PC-3 (cell line): ENCODE measurements at regions not wholly inside any gene's neighbourhood (a gene's known extent, or its start where the extent isn't known, plus 50 kb on each side); places are given as distances from the start of the nearest gene placed in this dataset.

Experiments used
- ATAC-seq: fragments of 200-7000 bp; cut with Tn5 transposase; 2 replicates; pipeline ENCODE4 v1.9.1; 2020; ENCODE audit warnings: mild to moderate bottlenecking, moderate library complexity
- BruUV-seq: library from RNA; stranded (reverse); fragments of 400-500 nt; replicated peaks from 2 replicates; lab custom pipeline; 2021; lab: Mats Ljungman, UMichigan
- CTCF ChIA-PET: fragments of 300-600 bp; sonication (Branson Sonifier 250); formaldehyde crosslinking; loops from one replicate; lab custom pipeline; 2022; ENCODE audit warnings: antibody characterized with exemption; lab: Charles Lee
- POLR2A ChIA-PET: fragments of 300-600 bp; sonication (Branson Sonifier 250); formaldehyde crosslinking; loops from one replicate; lab custom pipeline; 2022; ENCODE audit warnings: antibody characterized with exemption; ENCODE audit not compliant: unreplicated experiment; lab: Charles Lee
- DNase-seq: peaks from one replicate; pipeline ENCODE4 v3.0.0-alpha.2; 2015
- H2AFZ ChIP-seq: fragments of 300-600 bp; sonication (generic); 2 replicates; pipeline ENCODE4 v1.6.0; 2016; ENCODE audit warnings: antibody characterized with exemption, low read length
- H3F3A ChIP-seq: fragments of 300-600 bp; sonication (generic); one replicate; pipeline ENCODE4 v1.6.0; 2017; ENCODE audit warnings: antibody characterized with exemption, low read length, control low read depth, mild to moderate bottlenecking; ENCODE audit not compliant: unreplicated experiment
- H3K27ac ChIP-seq: fragments of 300-600 bp; sonication (generic); 2 replicates; pipeline ENCODE4 v1.5.1; 2016; ENCODE audit warnings: mild to moderate bottlenecking, low read length
- H3K27me3 ChIP-seq: fragments of 300-600 bp; sonication (generic); 2 replicates; pipeline ENCODE4 v1.6.1; 2016; ENCODE audit warnings: low read length, mixed read lengths
- H3K36me3 ChIP-seq: fragments of 300-600 bp; sonication (generic); 2 replicates; pipeline ENCODE4 v1.6.1; 2016; ENCODE audit warnings: low read depth, mixed run types, low read length, mixed read lengths
- H3K4me1 ChIP-seq: fragments of 300-600 bp; sonication (generic); 2 replicates; pipeline ENCODE4 v1.5.1; 2016; ENCODE audit warnings: low read length; ENCODE audit not compliant: insufficient read depth
- H3K4me2 ChIP-seq: fragments of 300-600 bp; sonication (generic); 2 replicates; pipeline ENCODE4 v1.6.0; 2016; ENCODE audit warnings: low read length
- H3K4me3 ChIP-seq: fragments of 300-600 bp; sonication (generic); 2 replicates; pipeline ENCODE4 v1.5.1; 2016; ENCODE audit warnings: mild to moderate bottlenecking, low read length, mixed read lengths
- H3K79me2 ChIP-seq: fragments of 300-600 bp; sonication (generic); 2 replicates; pipeline ENCODE4 v1.6.1; 2017; ENCODE audit warnings: low read length, mixed read lengths
- H3K9ac ChIP-seq: fragments of 300-600 bp; sonication (generic); 2 replicates; pipeline ENCODE4 v1.6.0; 2016; ENCODE audit warnings: mild to moderate bottlenecking, low read length
- H3K9me2 ChIP-seq: fragments of 300-600 bp; sonication (generic); replicated peaks from 2 replicates; pipeline ENCODE4 v1.6.1; 2016; ENCODE audit warnings: mixed run types, low read length, mixed read lengths
- H3K9me3 ChIP-seq: fragments of 300-600 bp; sonication (generic); 2 replicates; pipeline ENCODE4 v1.6.1; 2016; ENCODE audit warnings: low read length, mixed read lengths
- H4K20me1 ChIP-seq: fragments of 300-600 bp; sonication (generic); 2 replicates; pipeline ENCODE4 v1.6.1; 2016; ENCODE audit warnings: low read length, mixed read lengths
- CTCF ChIP-seq: fragments of 300-600 bp; sonication (generic); conservative IDR thresholded peaks from 2 replicates; pipeline ENCODE4 v1.5.1; 2017; ENCODE audit warnings: antibody characterized with exemption, low read depth, mild to moderate bottlenecking, low read length
- EZH2 ChIP-seq: fragments of 300-600 bp; sonication (generic); IDR thresholded peaks from one replicate; pipeline ENCODE4 v1.6.1; 2017; ENCODE audit warnings: antibody characterized with exemption, mild to moderate bottlenecking, low read length; ENCODE audit not compliant: unreplicated experiment
- EZH2phosphoT487 ChIP-seq: fragments of 300-600 bp; sonication (generic); IDR thresholded peaks from 2 replicates; pipeline ENCODE4 v1.6.1; 2018; ENCODE audit warnings: mild to moderate bottlenecking, antibody characterized with exemption, low read length, borderline replicate concordance
- intact Hi-C: fragments of 100-400 bp; cut with micrococcal nuclease; formaldehyde crosslinking; loops from 2 replicates; pipeline ENCODE4 v1.9.0; 2023

- Histone ChIP-seq H3K79me2 (no peaks in the 10 kb centered on the region), H3K36me3 (no peaks in the 10 kb centered on the region), H3K4me2 (no peak overlapping the region), H3K9me2 (no peaks in the 10 kb centered on the region), H3K27me3 (no peaks in the 10 kb centered on the region), H2AFZ (no peak overlapping the region), H3K4me1 (no peaks in the 10 kb centered on the region), H3K4me3 (no peak overlapping the region), H3F3A (no peaks in the 10 kb centered on the region), H4K20me1 (no peaks in the 10 kb centered on the region), H3K9me3 (peaks cover 4% of the 10 kb centered on the region; the same call in 1 of the 2 replicates), H3K9ac (no peak overlapping the region), H3K27ac (no peak overlapping the region)
- intact Hi-C loops, result no loop called here
- POLR2A ChIA-PET, result no interaction called here
- TF ChIP-seq CTCF (no peak), EZH2phosphoT487 (no peak)
- DNase-seq (no peak), ATAC-seq (no peak)
- CTCF ChIA-PET, result no interaction called here
- no TSS peak for BruUV-seq
These were observed 1292.2 kb upstream of the TMPRSS15 start for GRCh38 chr21:19695796-19696195.

- ATAC-seq (no peak), DNase-seq (no peak)
- no TSS peak for BruUV-seq
- intact Hi-C loops, result no loop called here
- TF ChIP-seq EZH2phosphoT487 (no peak), CTCF (no peak)
- Histone ChIP-seq H3K9me2 (no peaks in the 10 kb centered on the region), H3K9me3 (peaks cover 7% of the 10 kb centered on the region), H3K4me2 (no peak overlapping the region), H3K27ac (no peak overlapping the region), H3K4me1 (no peaks in the 10 kb centered on the region), H3K27me3 (no peaks in the 10 kb centered on the region), H4K20me1 (no peaks in the 10 kb centered on the region), H3K79me2 (no peaks in the 10 kb centered on the region), H3K36me3 (no peaks in the 10 kb centered on the region), H3K9ac (no peak overlapping the region), H3K4me3 (no peak overlapping the region), H2AFZ (no peak overlapping the region), H3F3A (no peaks in the 10 kb centered on the region)
- POLR2A ChIA-PET, result interaction anchor here (0.5 kb wide), 1 partner anchor 671 kb away, joined by 3 read pairs; no protein-coding TSS in a partner anchor
- CTCF ChIA-PET, result no interaction called here
These were observed 1296.9 kb upstream of the TMPRSS15 start for GRCh38 chr21:19700476-19700875.

GRCh38 chr21:19702726-19703125 lies 1295.5 kb upstream of the NCAM2 start:
- intact Hi-C loops, result no loop called here
- no peak overlapping the region for H3K4me2 ChIP-seq
- H3K9ac ChIP-seq, result no peak overlapping the region
- H3K4me1 ChIP-seq, result no peaks in the 10 kb centered on the region
- ATAC-seq, result no peak
- no peaks in the 10 kb centered on the region for H3K36me3 ChIP-seq
- H3K27ac ChIP-seq, result no peak overlapping the region
- no peak overlapping the region for H3K4me3 ChIP-seq
- BruUV-seq, result no TSS peak
- peaks cover 8% of the 10 kb centered on the region; the same call in 1 of the 2 replicates for H3K9me3 ChIP-seq
- ChIA-PET CTCF (no interaction called here), POLR2A (no interaction called here)
- no peak for DNase-seq
- no peaks in the 10 kb centered on the region for H3K9me2 ChIP-seq
- no peaks in the 10 kb centered on the region for H3K27me3 ChIP-seq
- no peaks in the 10 kb centered on the region for H3K79me2 ChIP-seq
- TF ChIP-seq CTCF (no peak), EZH2 (no peak), EZH2phosphoT487 (no peak)
- no peaks in the 10 kb centered on the region for H4K20me1 ChIP-seq
- H2AFZ ChIP-seq, result no peak overlapping the region
- H3F3A ChIP-seq, result no peaks in the 10 kb centered on the region
